ENCODE measurements at regions not wholly inside any gene's neighbourhood (a gene's known extent, or its start where the extent isn't known, plus 50 kb on each side); places are given as distances from the start of the nearest gene placed in this dataset.

GRCh38 chr1:214989341-214989740 lies 93.2 kb upstream of the KCNK2 start:
- Histone ChIP-seq H3K36me3 (ENCODE audit: insufficient read depth in 1 of 2, low read depth in 1 of 2) (no peaks in the 10 kb centered on the region), H3K9me3 (no peaks in the 10 kb centered on the region), H3K4me1 (no peaks in the 10 kb centered on the region), H3K27me3 (ENCODE audit: insufficient read depth in 3 of 3, low read length in 2 of 3) (no peaks in the 10 kb centered on the region), H3K4me3 (no peak overlapping the region), H3K27ac (no peak overlapping the region)
- intact Hi-C loops (cut with DNase I): no loop called here
- peak in 1 of 4 donors; percentile 48 for ATAC-seq
- 9 to 33% (median 12%) methylated on average over 1 of the region's 1 CpG for WGBS, 3 donors
- no peak for TF ChIP-seq CTCF (IDR thresholded peaks at IDR 0.05)
- no peak for DNase-seq

DNA sequence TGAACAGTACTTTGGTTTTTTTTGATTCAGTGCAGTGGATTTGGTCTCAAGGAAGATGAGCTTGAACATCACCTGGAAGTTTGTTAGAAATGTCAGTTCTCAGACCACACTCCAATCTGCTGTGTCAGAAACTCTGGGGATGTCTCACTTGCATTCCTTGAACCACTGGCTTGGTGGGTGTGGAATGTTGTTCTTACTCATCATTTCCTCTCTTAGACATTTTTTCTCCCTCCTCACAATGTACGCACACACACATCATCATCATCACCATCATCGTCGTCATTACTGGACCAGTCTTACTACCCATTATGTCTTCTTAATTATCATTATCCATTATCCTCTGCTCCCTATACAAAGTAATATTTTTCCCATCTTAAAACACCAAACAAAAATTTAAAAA lies 91.9 kb upstream of the KCNK2 start:
- H3K4me3 ChIP-seq: no peak overlapping the region
- no peak for ATAC-seq
- intact Hi-C loops (cut with DNase I): no loop called here
- no peaks in the 10 kb centered on the region for H3K4me1 ChIP-seq
- no peaks in the 10 kb centered on the region for H3K27me3 ChIP-seq (ENCODE audit: insufficient read depth in 3 of 3, low read length in 2 of 3)
- no peaks in the 10 kb centered on the region for H3K36me3 ChIP-seq (ENCODE audit: insufficient read depth in 1 of 2, low read depth in 1 of 2)
- no peak for TF ChIP-seq CTCF (IDR thresholded peaks at IDR 0.05)
- 91 to 93% (median 91%) methylated on average over 3 of the region's 3 CpGs for WGBS, 3 donors
- H3K9me3 ChIP-seq: no peaks in the 10 kb centered on the region
- H3K27ac ChIP-seq: no peak overlapping the region
- DNase-seq: no peak

DNA sequence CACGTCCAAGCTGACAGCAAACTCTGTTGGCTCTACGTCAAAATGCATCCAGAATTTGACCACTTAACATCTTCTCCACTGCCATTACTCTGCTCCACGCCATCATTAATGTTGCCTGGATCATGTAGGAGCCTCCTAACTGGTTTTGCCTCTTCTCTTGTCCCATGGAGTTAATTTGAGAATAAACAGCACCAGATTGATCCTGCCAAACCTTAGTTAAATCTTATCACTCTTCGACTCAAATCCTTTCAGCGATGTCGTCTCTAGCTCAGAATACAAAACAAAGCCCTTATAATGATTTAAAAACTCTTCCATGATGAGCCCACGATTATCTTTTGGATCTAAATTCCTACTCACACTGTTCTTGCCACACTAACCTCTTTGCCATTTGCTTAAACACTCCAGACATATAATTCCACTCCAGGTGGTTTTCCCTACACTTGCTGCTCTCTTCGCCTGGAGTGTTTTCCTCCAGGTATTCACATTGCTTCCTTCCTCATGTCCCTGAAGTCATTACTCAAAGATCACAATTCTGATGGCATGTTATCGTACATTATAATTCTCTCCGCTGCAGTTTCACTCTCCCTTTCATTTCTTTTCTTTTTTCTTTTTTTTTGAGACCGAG lies 90.7 kb upstream of the KCNK2 start:
- ATAC-seq (no peak), DNase-seq (no peak)
- Histone ChIP-seq H3K9me3 (no peaks in the 10 kb centered on the region), H3K36me3 (ENCODE audit: insufficient read depth in 1 of 2, low read depth in 1 of 2) (no peaks in the 10 kb centered on the region), H3K4me1 (no peaks in the 10 kb centered on the region), H3K4me3 (no peak overlapping the region), H3K27me3 (ENCODE audit: insufficient read depth in 3 of 3, low read length in 2 of 3) (no peaks in the 10 kb centered on the region), H3K27ac (no peak overlapping the region)
- TF ChIP-seq CTCF (IDR thresholded peaks at IDR 0.05): no peak
- intact Hi-C loops (cut with DNase I): no loop called here
- 73 to 80% (median 77%) methylated on average over 11 of the region's 11 CpGs for WGBS, 3 donors

DNA sequence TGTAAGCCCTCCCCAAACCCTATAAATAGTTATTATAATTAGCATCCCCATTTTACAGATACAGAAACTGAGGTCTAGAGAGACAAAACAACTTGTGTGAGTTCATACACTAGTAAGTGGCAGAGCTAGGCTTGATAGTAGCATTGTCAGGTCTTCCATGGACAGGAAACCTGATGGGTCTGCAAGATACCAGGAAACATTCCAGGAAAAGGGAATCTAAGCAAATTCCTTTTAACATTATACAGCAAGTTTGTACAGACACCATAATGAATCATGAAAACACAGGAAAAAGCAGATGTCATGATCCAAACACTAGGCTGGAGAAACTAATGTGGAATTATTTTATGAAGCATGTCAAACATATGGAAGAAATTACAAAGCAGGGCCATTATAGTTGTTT lies 89.1 kb upstream of the KCNK2 start:
- no peaks in the 10 kb centered on the region for H3K36me3 ChIP-seq (ENCODE audit: insufficient read depth in 1 of 2, low read depth in 1 of 2)
- DNase-seq (no peak), ATAC-seq (no peak)
- intact Hi-C loops (cut with DNase I): no loop called here
- TF ChIP-seq CTCF (IDR thresholded peaks at IDR 0.05): no peak
- H3K4me3 ChIP-seq: no peak overlapping the region
- H3K4me1 ChIP-seq: no peaks in the 10 kb centered on the region
- H3K27me3 ChIP-seq (ENCODE audit: insufficient read depth in 3 of 3, low read length in 2 of 3): no peaks in the 10 kb centered on the region
- H3K9me3 ChIP-seq: no peaks in the 10 kb centered on the region
- no peak overlapping the region for H3K27ac ChIP-seq

GRCh38 chr1:214997685-214998084 lies 84.9 kb upstream of the KCNK2 start:
- Histone ChIP-seq H3K4me3 (no peak overlapping the region), H3K4me1 (no peaks in the 10 kb centered on the region), H3K27ac (no peak overlapping the region), H3K9me3 (no peaks in the 10 kb centered on the region), H3K27me3 (ENCODE audit: insufficient read depth in 3 of 3, low read length in 2 of 3) (no peaks in the 10 kb centered on the region), H3K36me3 (ENCODE audit: insufficient read depth in 1 of 2, low read depth in 1 of 2) (no peaks in the 10 kb centered on the region)
- DNase-seq (no peak), ATAC-seq (no peak)
- WGBS, 3 donors: 83 to 92% (median 85%) methylated on average over 3 of the region's 3 CpGs
- intact Hi-C loops (cut with DNase I): no loop called here
- TF ChIP-seq CTCF (IDR thresholded peaks at IDR 0.05): no peak

Measured in psoas muscle (tissue), 7 donors.